HL-60 (cell line): ENCODE measurements at regions not wholly inside any gene's neighbourhood (a gene's known extent, or its start where the extent isn't known, plus 50 kb on each side); places are given as distances from the start of the nearest gene placed in this dataset.

ENCODE experiments used
- GABPA ChIP-seq: IDR thresholded peaks from 2 replicates; pipeline ENCODE4 v1.6.1; 2012; ENCODE audit warnings: low read depth
- POLR2AphosphoS5 ChIP-seq: IDR thresholded peaks from 2 replicates; pipeline ENCODE4 v1.6.1; 2012; ENCODE audit warnings: low read depth
- REST ChIP-seq: IDR thresholded peaks from 2 replicates; pipeline ENCODE4 v1.6.1; 2012; ENCODE audit warnings: low read depth; ENCODE audit not compliant: insufficient replicate concordance
- SPI1 ChIP-seq: IDR thresholded peaks from 2 replicates; pipeline ENCODE4 v1.6.1; 2012; ENCODE audit warnings: low read depth, mild to moderate bottlenecking, borderline replicate concordance
- TF ChIP-seq, protein P1 (sequence below): IDR thresholded peaks from one replicate; pipeline ENCODE4 v1.5.1; 2011; ENCODE audit warnings: low read length, control low read depth, inconsistent platforms; ENCODE audit not compliant: insufficient read depth

- TF ChIP-seq, protein P1, sequence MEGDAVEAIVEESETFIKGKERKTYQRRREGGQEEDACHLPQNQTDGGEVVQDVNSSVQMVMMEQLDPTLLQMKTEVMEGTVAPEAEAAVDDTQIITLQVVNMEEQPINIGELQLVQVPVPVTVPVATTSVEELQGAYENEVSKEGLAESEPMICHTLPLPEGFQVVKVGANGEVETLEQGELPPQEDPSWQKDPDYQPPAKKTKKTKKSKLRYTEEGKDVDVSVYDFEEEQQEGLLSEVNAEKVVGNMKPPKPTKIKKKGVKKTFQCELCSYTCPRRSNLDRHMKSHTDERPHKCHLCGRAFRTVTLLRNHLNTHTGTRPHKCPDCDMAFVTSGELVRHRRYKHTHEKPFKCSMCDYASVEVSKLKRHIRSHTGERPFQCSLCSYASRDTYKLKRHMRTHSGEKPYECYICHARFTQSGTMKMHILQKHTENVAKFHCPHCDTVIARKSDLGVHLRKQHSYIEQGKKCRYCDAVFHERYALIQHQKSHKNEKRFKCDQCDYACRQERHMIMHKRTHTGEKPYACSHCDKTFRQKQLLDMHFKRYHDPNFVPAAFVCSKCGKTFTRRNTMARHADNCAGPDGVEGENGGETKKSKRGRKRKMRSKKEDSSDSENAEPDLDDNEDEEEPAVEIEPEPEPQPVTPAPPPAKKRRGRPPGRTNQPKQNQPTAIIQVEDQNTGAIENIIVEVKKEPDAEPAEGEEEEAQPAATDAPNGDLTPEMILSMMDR: no peak
- TF ChIP-seq REST: no peak
- TF ChIP-seq POLR2AphosphoS5: no peak
- TF ChIP-seq GABPA: no peak
- TF ChIP-seq SPI1: no peak
These were observed 362.1 kb downstream of the EFNB2 start for GRCh38 chr13:106173346-106173745.
